Stromal cell of bone marrow (primary cell): ENCODE measurements at regions not wholly inside any gene's neighbourhood (a gene's known extent, or its start where the extent isn't known, plus 50 kb on each side); places are given as distances from the start of the nearest gene placed in this dataset.

Experiments used
- DNase-seq: peaks from one replicate; pipeline ENCODE4 v3.0.0-alpha.2; 2012; ENCODE audit warnings: low read depth

DNA sequence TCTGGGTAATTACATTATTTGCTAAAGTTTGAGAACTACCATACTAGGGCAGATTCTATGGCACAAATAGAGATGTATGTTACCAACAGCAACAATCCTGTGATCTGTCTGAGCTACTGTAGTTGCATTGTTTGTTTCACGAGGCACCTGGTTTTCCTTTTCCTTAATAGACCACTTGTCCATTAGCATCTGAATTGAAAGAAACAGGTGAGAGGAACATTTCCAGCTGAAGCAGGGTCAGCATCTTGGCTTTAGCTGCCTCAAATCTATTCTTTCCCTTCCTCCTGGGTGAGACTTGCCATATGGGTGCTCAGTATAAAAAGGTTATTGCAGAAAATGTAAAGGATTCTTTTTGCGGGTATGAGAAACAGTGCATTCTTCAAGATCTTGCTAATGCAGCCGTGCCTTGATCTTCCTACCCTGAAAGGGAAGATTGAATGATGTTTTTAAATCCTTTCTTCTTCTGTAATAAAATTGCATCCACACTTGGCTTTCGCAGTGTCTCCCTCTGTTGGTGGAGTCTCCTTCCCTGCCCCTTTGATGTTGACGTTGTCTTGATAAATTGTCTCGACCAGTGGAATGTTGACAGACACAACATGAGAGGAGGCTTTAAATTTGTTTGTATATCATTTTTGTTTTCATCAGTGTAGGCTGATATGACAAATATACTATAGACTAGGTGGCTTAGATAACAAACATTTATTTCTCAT lies 118.0 kb upstream of the BRINP1 start:
- DNase-seq: no peak

DNA sequence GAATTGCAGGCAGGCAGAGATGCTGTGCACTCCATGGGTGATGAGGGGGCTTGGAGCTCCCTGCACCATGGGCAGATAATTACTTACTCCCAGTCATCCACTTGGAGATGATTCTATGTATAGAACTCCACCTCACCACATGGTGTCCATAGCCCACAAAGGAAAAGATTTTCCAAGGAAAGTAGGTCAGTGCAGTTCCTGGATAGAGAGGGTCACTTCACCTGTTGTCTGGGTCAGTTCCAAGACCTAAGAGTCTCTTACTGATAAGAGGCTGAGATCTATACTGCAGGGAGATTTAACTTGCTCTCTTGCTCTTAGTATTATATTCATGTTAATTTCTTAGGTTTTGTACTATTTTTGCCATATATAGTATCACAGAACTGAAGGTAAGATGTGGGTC lies 113.9 kb upstream of the BRINP1 start:
- DNase-seq: no peak

DNA sequence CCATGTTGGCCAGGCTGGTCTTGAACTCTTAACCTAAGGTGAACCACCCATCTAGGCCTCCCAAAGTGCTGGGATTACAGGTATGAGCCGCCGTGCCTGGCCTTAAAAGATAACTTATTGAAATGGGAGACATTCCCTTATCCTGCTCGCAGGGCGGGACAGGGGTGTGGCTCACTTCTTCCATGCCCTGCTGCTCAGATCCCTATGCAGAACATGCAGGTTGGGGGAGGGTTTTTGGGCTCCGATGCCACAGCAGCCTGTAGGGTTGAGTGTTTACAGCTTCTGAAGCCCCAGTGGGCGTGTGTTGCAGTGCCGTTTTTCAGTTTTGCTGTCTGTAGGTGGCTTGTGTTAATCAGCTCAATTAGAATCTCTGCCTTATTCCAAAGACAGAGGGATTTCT lies 108.0 kb upstream of the BRINP1 start:
- no peak for DNase-seq

DNA sequence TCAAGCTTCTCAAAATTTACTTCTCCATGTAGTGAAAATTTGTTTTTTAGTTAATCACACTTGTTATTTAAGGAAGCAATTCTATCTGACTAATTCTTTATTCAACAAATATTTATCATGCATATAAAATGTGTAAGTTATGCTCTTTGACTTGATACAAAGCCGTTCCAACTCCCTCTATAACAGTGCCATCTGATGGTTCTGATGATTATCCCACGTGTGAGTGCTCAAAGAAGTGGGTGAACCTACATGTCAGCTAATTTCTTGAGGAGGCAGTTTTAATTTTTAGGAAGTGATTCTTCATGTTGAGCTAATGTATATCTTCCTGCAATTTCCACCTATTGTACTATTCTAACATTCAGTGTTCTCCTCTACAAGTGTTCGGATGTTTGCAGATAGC lies 88.8 kb upstream of the BRINP1 start:
- no peak for DNase-seq

DNA sequence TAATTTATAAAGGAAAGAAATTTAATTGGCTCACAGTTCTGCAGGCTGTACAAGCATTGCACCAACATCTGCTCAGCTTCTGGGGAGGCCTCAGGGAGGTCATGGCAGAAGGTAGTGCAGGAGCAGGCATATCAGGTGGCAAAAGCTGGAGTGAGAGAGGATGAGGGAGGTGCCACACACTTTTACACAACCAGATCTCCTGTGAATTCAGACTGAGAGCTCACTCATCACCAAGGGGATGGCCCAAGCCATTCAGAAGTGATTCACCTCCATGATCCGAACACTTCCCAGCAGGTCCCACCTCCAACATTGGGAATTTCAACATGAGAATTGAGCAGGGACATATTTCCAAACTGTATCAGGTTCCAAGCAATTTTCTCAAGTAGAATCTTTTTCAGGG lies 84.7 kb upstream of the BRINP1 start:
- DNase-seq: peak; percentile 28

DNA sequence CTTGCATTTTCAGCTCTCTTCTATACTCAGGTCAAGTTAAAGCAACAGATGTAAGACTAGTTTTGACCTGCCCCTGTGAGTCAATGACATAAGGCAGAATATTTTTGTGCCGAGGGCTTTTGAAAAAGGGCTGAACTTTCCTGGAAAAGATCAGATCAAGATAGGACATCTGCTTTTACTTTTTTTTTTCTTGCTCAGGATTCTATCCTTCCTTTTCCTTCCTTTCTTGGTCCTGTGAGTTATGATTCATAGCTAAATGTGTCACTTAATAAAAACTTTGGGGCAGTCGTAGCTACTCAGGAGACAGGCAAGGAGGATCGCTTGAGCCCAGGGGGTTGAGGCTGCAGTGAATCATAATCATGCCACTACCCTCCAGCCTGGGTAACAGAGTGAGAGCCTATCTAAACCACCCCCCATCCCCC lies 84.3 kb upstream of the BRINP1 start:
- DNase-seq: peak; percentile 60

DNA sequence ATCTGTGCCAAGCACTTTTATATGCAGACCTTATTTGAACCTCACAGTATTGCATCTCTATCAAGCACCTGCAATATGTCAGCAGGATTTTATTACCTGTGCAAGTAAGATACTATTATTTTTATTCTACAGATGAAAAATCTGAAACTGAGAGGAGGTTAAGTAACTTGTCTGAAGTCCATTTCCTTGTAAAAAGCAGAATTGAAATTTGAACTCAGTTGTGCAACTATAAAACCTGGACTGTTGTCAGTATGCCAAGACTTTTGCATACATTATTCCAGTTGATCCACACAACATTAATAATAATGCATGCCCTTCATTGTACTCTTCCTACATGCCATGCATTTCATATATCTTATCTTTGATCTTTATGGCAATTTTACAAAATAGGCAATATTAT lies 82.2 kb upstream of the BRINP1 start:
- no peak for DNase-seq

DNA sequence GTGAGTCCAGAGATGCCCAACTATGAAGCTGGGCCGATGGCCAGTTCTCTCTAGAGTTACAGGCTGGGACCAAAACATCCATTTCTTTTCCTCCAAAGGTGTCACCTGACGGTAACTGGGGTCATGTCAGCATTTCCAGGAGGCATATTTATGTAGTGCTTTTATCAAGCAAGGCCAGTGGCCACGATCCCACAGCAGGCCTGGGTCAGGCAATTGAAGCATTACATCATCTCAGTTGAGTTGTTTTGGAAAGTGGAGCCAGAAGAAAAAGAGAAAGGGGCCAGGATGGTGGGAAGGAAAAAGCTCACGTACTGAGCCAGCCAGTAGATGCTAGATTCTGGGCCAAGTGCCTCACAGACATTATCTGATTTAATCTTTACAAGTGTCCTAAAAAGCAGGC lies 73.9 kb upstream of the BRINP1 start:
- DNase-seq: no peak

DNA sequence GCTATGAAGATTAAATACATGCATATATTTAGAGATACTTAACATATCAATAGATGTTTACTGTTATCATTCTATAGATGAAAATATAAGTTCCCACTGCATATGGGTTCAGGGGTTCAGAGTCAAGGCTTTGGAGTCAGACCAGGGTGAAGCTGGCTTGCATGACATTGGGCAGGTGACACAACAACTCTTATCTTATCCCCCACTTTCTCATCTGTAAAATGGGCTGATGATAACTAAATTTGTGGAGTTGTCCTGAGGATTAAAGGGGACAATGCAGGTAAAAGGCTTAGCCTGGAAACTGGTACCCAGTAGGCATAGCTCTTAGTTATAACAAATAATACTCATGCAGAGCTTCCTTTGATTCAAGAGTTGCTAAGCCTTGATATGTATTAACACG lies 72.6 kb upstream of the BRINP1 start:
- DNase-seq: no peak

DNA sequence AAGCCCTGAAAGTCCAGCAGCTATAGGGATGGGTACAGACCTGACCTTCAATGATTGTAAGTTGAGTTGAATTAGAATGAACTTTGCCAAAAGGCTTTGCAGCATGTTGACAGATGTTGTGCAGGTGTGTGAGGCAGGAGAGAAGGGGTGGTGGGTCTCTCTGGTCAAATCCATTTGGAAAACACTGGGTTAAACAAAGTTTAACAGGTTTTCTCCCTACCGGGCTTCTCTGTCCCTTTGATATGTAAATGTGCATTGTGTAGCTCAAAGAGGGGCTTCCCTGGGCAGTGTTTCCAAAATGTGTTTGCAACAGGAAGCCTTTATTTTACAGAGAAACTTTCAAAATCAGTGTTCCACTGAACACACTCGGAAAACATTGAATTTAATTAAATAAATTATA lies 72.1 kb upstream of the BRINP1 start:
- DNase-seq: no peak

DNA sequence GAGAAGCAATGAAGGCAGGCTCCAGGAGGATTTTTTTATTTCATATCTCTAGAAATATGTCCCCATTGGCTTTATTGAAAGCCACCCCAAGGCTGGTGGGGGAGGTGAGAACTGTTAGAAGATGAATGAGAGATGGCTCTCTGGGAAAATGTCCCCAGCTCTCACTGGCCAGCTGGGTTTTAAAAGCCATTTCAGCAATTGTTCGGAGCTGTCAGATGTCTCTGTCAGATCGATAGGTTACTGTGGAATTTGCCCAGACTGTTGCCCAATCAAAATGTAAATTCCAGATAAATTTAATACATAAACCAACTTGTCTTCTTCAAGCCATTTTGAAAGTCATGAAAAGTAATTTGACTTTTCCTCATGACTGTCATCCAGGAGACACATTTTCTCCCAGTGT lies 67.0 kb upstream of the BRINP1 start:
- no peak for DNase-seq

DNA sequence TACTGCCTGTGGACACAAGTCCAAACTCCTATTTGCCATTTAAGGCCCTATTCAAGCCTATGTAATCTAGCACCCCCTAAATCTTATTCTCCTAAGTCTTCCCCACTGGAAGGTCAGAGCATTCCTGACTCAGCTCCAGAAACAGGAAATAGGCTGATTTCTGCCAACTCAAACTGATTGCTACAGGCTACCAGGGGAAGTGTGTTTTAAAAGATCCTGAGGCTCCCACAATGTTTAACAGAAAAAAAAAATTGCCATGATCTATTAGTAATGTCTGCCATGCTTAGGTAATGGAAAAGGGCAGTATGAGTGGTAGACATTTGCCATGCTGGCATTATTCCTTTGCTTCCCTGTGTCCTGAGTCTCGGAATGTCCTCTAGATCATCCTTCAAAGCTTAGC lies 65.8 kb upstream of the BRINP1 start:
- peak; percentile 25 for DNase-seq

DNA sequence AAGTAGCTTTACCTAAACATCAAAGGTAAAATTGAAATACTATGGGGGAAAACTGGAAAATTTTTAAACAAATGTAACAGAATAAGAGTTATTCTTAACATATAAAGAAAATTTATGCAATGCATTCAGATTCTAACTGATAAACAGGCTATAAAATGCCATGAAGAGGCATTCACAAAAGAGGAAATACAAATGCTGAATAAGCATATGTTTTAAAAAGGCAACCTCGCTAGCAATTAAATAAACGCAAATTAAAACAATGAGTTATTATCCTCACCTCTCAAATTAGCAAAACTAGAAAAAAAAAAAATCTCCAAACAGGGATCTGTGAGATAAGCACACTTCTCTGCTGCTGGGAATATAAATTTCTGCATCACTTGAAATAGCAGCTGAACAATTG lies 63.2 kb upstream of the BRINP1 start:
- no peak for DNase-seq

DNA sequence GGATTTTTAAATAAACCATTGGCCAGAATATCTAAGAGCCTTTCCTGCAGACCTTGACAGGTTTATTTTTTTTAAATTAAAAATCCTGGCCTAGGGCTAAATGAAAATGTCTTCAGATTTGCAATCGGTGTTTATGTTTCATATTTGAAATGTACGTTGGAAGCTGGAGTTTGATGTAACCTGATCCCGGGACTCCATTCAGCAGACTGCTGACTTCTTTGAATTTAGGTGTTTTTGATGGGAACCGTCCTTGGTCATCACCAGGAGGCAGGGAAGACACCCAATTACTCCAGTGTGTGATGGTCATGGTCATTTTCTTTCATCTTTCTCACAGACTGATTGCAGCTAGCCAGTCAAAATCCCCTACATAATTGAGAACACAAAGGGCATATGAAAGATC lies 60.1 kb upstream of the BRINP1 start:
- no peak for DNase-seq

DNA sequence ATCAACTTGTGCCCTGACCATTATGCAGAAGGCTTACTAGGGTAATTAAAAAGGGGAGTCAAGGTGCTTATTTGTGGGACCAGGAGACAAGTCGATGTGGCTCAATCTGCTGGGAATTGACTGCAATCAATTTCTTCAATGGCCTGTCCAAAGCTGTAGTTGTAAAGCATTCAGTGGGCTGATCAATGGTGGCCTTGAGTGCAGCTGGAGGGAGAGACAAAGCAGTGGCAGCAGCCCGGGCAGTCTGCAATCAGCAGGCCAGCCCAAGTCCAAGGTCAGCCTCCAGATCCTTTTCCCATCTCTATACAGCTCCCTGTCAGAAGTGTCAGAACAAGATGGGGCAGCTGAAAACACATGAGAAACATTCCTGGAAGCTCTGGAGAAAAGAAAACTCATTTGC lies 51.0 kb upstream of the BRINP1 start:
- DNase-seq: no peak
